ENCODE measurements at regions not wholly inside any gene's neighbourhood (a gene's known extent, or its start where the extent isn't known, plus 50 kb on each side); places are given as distances from the start of the nearest gene placed in this dataset.

DNA sequence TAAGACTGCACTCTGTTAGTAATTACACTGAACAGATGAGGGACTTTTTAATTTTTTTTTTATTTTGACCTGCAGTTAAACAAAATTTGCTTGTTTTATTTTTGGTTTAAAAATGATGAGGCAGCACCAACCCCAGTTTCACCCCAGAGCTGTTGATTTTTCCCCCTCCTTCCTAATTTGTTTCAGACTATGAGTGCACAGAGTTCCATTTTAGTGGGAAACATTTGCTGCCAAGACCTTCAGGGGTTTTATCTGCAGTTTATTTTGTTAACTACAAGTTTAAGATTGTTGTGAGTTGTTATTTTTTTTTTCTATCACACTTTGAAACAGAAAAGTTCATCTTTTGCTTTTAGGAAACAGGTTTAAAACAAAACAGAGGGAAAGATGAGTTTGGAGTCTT, 455.9 kb upstream of the NR2F2 start:
- no peak overlapping the region for H3K4me3 ChIP-seq (ENCODE audit: low read depth, low read length)
- TF ChIP-seq, protein P1, sequence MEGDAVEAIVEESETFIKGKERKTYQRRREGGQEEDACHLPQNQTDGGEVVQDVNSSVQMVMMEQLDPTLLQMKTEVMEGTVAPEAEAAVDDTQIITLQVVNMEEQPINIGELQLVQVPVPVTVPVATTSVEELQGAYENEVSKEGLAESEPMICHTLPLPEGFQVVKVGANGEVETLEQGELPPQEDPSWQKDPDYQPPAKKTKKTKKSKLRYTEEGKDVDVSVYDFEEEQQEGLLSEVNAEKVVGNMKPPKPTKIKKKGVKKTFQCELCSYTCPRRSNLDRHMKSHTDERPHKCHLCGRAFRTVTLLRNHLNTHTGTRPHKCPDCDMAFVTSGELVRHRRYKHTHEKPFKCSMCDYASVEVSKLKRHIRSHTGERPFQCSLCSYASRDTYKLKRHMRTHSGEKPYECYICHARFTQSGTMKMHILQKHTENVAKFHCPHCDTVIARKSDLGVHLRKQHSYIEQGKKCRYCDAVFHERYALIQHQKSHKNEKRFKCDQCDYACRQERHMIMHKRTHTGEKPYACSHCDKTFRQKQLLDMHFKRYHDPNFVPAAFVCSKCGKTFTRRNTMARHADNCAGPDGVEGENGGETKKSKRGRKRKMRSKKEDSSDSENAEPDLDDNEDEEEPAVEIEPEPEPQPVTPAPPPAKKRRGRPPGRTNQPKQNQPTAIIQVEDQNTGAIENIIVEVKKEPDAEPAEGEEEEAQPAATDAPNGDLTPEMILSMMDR (IDR thresholded peaks at IDR 0.05; ENCODE audit: borderline replicate concordance, insufficient read depth, low read depth, low read length): no peak

DNA sequence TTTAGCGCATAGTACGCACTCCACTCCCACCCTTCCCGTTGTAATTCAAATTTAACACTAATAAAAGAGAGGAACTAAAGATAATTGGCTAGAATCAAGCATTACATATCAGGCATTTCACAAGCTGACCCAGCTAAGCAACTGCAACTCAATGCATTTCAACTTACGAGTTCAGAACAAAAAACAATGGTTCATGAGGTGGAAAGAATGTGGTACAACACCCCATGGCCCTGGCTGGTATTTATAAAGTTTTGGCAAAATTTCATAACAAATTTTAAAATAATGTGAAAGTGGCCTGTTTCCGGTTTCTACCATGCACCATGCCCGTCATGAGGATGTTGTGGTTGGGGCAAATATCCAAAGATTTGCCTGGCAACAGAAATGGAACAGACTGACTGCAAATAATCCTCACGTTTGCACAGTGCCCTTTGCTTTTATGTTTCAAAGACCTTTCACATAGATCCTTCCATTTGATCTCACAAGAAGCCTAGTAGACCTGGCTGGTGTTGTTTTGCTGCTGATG, 455.3 kb upstream of the NR2F2 start:
- TF ChIP-seq, protein P1 (IDR thresholded peaks at IDR 0.05; ENCODE audit: borderline replicate concordance, insufficient read depth, low read depth, low read length): no peak
- H3K4me3 ChIP-seq (ENCODE audit: low read depth, low read length): no peak overlapping the region

GRCh38 chr15:95880031-95880570, 450.4 kb upstream of the NR2F2 start:
- no peak overlapping the region for H3K4me3 ChIP-seq (ENCODE audit: low read depth, low read length)
- TF ChIP-seq, protein P1 (IDR thresholded peaks at IDR 0.05; ENCODE audit: borderline replicate concordance, insufficient read depth, low read depth, low read length): no peak

GRCh38 chr15:95880630-95881029, 449.9 kb upstream of the NR2F2 start:
- no peak overlapping the region for H3K4me3 ChIP-seq (ENCODE audit: low read depth, low read length)
- TF ChIP-seq, protein P1 (IDR thresholded peaks at IDR 0.05; ENCODE audit: borderline replicate concordance, insufficient read depth, low read depth, low read length): no peak

DNA sequence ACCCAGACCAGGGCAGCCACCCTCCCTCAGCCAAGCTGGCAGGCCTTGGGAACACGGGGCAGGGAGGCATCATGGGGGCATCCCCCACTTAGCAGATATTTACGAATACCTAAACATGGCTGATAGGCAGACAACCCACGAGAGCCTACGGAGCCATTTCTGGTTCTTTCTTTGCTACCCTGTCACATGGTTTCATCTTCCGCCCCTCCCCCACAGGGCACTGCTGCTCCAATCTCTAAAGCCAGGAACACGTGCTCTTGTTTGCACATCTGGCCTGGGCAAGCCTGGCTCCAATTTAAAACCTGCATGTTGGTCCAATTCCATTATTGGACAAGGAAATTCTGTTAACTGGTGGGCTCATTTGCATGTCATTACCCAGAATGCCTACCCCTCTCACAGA, 447.4 kb upstream of the NR2F2 start:
- TF ChIP-seq, protein P1 (IDR thresholded peaks at IDR 0.05; ENCODE audit: borderline replicate concordance, insufficient read depth, low read depth, low read length): no peak
- H3K4me3 ChIP-seq (ENCODE audit: low read depth, low read length): no peak overlapping the region

- H3K4me3 ChIP-seq (ENCODE audit: low read depth, low read length): no peak overlapping the region
These were observed 446.2 kb upstream of the NR2F2 start for GRCh38 chr15:95884276-95884675.

More at GRCh38 chr15:95884276-95884675, 446.2 kb upstream of the NR2F2 start:
- TF ChIP-seq, protein P1 (IDR thresholded peaks at IDR 0.05; ENCODE audit: borderline replicate concordance, insufficient read depth, low read depth, low read length): no peak
